Liver (tissue), 8 donors: ENCODE measurements at regions not wholly inside any gene's neighbourhood (a gene's known extent, or its start where the extent isn't known, plus 50 kb on each side); places are given as distances from the start of the nearest gene placed in this dataset.

Experiments used
- DNase-seq: peaks from one replicate; pipeline ENCODE4 v3.0.0-alpha.2; 2017; ENCODE audit warnings: low spot score
- H3K27ac ChIP-seq, 2 donors: one replicate each; pipeline ENCODE4 v1.7.0; 2013; ENCODE audit warnings: inconsistent platforms in 2 of 2, low read length in 2 of 2, control low read depth in 1 of 2, low read depth in 1 of 2, mild to moderate bottlenecking in 1 of 2
- H3K27me3 ChIP-seq, 4 donors: one replicate each; pipeline versions ENCODE4 v1.6.1 to v1.7.0; 2013; ENCODE audit warnings: low read length in 3 of 4, inconsistent platforms in 1 of 4, mild to moderate bottlenecking in 1 of 4, moderate library complexity in 1 of 4; ENCODE audit not compliant: control insufficient read depth in 4 of 4, insufficient read depth in 4 of 4
- H3K36me3 ChIP-seq, 4 donors: one replicate each; pipeline versions ENCODE4 v1.6.1 to v1.7.0; 2013; ENCODE audit warnings: low read length in 3 of 4, mild to moderate bottlenecking in 3 of 4, low read depth in 1 of 4, moderate library complexity in 1 of 4; ENCODE audit not compliant: control insufficient read depth in 4 of 4, insufficient read depth in 3 of 4
- H3K4me1 ChIP-seq, 4 donors: one replicate each; pipeline versions ENCODE4 v1.6.1 to v1.7.0; 2013; ENCODE audit warnings: low read length in 3 of 4, mild to moderate bottlenecking in 3 of 4, moderate library complexity in 1 of 4; ENCODE audit not compliant: control insufficient read depth in 4 of 4, insufficient read depth in 4 of 4
- H3K4me3 ChIP-seq, 3 donors: one replicate each; pipeline versions ENCODE4 v1.6.1 to v1.7.0; 2013; ENCODE audit warnings: low read length in 3 of 3, control low read depth in 1 of 3, low read depth in 1 of 3, mild to moderate bottlenecking in 1 of 3
- H3K9ac ChIP-seq, 2 donors: one replicate each; pipeline ENCODE4 v1.7.0; 2013; ENCODE audit warnings: low read length in 2 of 2, mild to moderate bottlenecking in 2 of 2, moderate library complexity in 2 of 2, control low read depth in 1 of 2, low read depth in 1 of 2
- H3K9me3 ChIP-seq, 4 donors: one replicate each; pipeline versions ENCODE4 v1.6.1 to v1.7.0; 2013; ENCODE audit warnings: low read length in 3 of 4; ENCODE audit not compliant: control insufficient read depth in 4 of 4
- CTCF ChIP-seq: fragments of 150-350 bp; IDR thresholded peaks from 2 replicates; pipeline ENCODE4 v1.5.1; 2017; ENCODE audit warnings: improper control_type of control experiment, low read depth, low read length; ENCODE audit not compliant: missing input control
- EGR1 ChIP-seq, 2 donors: IDR thresholded peaks; 2 replicates each; pipeline ENCODE4 v1.6.1; 2016 to 2018; ENCODE audit warnings: antibody characterized with exemption in 2 of 2, low read depth in 2 of 2
- FOXA1 ChIP-seq: IDR thresholded peaks from 2 replicates; pipeline ENCODE4 v1.6.1; 2016; ENCODE audit warnings: antibody characterized with exemption
- FOXA2 ChIP-seq: IDR thresholded peaks from 2 replicates; pipeline ENCODE4 v1.6.1; 2016; ENCODE audit warnings: antibody characterized with exemption
- GABPA ChIP-seq, 2 donors: IDR thresholded peaks in 1 of 2; conservative IDR thresholded peaks in 1 of 2; 2 replicates each; pipeline ENCODE4 v1.6.1; 2016; ENCODE audit warnings: antibody characterized with exemption in 2 of 2, mild to moderate bottlenecking in 1 of 2, moderate library complexity in 1 of 2
- HNF4A ChIP-seq, 2 donors: conservative IDR thresholded peaks; 2 replicates each; pipeline ENCODE4 v1.6.1; 2016; ENCODE audit warnings: antibody characterized with exemption in 2 of 2, mild to moderate bottlenecking in 2 of 2
- HNF4G ChIP-seq: IDR thresholded peaks from 2 replicates; pipeline ENCODE4 v1.6.1; 2016; ENCODE audit warnings: antibody characterized with exemption
- JUND ChIP-seq, 2 donors: IDR thresholded peaks; 2 replicates each; pipeline ENCODE4 v1.6.1; 2016; ENCODE audit warnings: antibody characterized with exemption in 2 of 2
- MAX ChIP-seq: IDR thresholded peaks from 2 replicates; pipeline ENCODE4 v1.6.1; 2016; ENCODE audit warnings: antibody characterized with exemption
- NR2F2 ChIP-seq: IDR thresholded peaks from 2 replicates; pipeline ENCODE4 v1.6.1; 2016; ENCODE audit warnings: antibody characterized with exemption
- RAD21 ChIP-seq, 2 donors: IDR thresholded peaks; 2 replicates each; pipeline ENCODE4 v1.6.1; 2016; ENCODE audit warnings: antibody characterized with exemption in 2 of 2, mild to moderate bottlenecking in 2 of 2
- RXRA ChIP-seq, 2 donors: IDR thresholded peaks; 2 replicates each; pipeline ENCODE4 v1.6.1; 2017 to 2018; ENCODE audit warnings: antibody characterized with exemption in 2 of 2, mild to moderate bottlenecking in 1 of 2
- SP1 ChIP-seq: IDR thresholded peaks from 2 replicates; pipeline ENCODE4 v1.6.1; 2018; ENCODE audit warnings: antibody characterized with exemption, mild to moderate bottlenecking
- TAF1 ChIP-seq: conservative IDR thresholded peaks from 2 replicates; pipeline ENCODE4 v1.6.1; 2016; ENCODE audit warnings: antibody characterized with exemption, mild to moderate bottlenecking
- YY1 ChIP-seq: IDR thresholded peaks from 2 replicates; pipeline ENCODE4 v1.6.1; 2016; ENCODE audit warnings: antibody characterized with exemption, mild to moderate bottlenecking
- WGBS: extraction: QIAGEN DNeasy Blood & Tissue Kit; methylation state at CpG from one replicate; pipeline ENCODE4 v1.1.7; 2013; 5-methylcytosine and 5-hydroxymethylcytosine counted together
- TF ChIP-seq, protein P1 (sequence below): IDR thresholded peaks from 2 replicates; pipeline ENCODE4 v1.6.1; 2016; ENCODE audit warnings: antibody characterized with exemption
- TF ChIP-seq, protein P2 (sequence below): IDR thresholded peaks from 2 replicates; pipeline ENCODE4 v1.6.1; 2016; ENCODE audit warnings: antibody characterized with exemption
- TF ChIP-seq, protein P3 (sequence below): IDR thresholded peaks from 2 replicates; pipeline ENCODE4 v1.6.1; 2016; ENCODE audit warnings: antibody characterized with exemption, mild to moderate bottlenecking
- donor health status: healthy.
- donor health status: healthy.
- donor health status: healthy.
- donor health status: healthy.
- donor health status: healthy.

DNA sequence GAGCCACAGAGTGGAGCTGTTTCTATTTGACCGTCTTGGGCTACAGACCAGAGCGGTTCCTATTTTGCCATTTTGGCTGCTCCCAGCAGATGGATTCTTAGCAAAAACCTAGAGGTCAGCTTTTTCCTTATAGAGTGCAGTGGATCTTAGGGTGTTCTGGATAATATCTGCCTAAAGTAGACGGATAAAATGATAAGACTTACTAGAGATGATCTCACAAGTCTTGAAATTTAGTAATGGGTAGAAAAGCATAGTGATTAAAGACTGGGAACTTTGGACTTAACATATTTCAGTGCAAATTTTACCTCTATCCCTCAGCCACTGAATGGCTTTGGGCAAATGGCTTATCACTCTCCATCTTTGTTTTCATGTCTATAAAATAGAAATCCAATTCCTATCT is 439.8 kb downstream of the ADGRL2 start:
- no peak for DNase-seq
- no peaks in the 10 kb centered on the region for H3K36me3 ChIP-seq
- H3K4me1 ChIP-seq = no peaks in the 10 kb centered on the region
- no peak for TF ChIP-seq YY1
- no peak for TF ChIP-seq JUND (IDR thresholded peaks at IDR 0.05)
- TF ChIP-seq, protein P1, sequence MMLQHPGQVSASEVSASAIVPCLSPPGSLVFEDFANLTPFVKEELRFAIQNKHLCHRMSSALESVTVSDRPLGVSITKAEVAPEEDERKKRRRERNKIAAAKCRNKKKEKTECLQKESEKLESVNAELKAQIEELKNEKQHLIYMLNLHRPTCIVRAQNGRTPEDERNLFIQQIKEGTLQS = no peak
- TF ChIP-seq HNF4G = no peak
- no peak for TF ChIP-seq CTCF
- no peak for TF ChIP-seq FOXA1
- TF ChIP-seq SP1 = no peak
- TF ChIP-seq RXRA (IDR thresholded peaks at IDR 0.05) = no peak
- TF ChIP-seq, protein P2, sequence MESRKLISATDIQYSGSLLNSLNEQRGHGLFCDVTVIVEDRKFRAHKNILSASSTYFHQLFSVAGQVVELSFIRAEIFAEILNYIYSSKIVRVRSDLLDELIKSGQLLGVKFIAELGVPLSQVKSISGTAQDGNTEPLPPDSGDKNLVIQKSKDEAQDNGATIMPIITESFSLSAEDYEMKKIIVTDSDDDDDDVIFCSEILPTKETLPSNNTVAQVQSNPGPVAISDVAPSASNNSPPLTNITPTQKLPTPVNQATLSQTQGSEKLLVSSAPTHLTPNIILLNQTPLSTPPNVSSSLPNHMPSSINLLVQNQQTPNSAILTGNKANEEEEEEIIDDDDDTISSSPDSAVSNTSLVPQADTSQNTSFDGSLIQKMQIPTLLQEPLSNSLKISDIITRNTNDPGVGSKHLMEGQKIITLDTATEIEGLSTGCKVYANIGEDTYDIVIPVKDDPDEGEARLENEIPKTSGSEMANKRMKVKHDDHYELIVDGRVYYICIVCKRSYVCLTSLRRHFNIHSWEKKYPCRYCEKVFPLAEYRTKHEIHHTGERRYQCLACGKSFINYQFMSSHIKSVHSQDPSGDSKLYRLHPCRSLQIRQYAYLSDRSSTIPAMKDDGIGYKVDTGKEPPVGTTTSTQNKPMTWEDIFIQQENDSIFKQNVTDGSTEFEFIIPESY = no peak
- TF ChIP-seq FOXA2 = no peak
- no peak for TF ChIP-seq MAX
- TF ChIP-seq, protein P3, sequence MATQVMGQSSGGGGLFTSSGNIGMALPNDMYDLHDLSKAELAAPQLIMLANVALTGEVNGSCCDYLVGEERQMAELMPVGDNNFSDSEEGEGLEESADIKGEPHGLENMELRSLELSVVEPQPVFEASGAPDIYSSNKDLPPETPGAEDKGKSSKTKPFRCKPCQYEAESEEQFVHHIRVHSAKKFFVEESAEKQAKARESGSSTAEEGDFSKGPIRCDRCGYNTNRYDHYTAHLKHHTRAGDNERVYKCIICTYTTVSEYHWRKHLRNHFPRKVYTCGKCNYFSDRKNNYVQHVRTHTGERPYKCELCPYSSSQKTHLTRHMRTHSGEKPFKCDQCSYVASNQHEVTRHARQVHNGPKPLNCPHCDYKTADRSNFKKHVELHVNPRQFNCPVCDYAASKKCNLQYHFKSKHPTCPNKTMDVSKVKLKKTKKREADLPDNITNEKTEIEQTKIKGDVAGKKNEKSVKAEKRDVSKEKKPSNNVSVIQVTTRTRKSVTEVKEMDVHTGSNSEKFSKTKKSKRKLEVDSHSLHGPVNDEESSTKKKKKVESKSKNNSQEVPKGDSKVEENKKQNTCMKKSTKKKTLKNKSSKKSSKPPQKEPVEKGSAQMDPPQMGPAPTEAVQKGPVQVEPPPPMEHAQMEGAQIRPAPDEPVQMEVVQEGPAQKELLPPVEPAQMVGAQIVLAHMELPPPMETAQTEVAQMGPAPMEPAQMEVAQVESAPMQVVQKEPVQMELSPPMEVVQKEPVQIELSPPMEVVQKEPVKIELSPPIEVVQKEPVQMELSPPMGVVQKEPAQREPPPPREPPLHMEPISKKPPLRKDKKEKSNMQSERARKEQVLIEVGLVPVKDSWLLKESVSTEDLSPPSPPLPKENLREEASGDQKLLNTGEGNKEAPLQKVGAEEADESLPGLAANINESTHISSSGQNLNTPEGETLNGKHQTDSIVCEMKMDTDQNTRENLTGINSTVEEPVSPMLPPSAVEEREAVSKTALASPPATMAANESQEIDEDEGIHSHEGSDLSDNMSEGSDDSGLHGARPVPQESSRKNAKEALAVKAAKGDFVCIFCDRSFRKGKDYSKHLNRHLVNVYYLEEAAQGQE = no peak
- no peak for TF ChIP-seq NR2F2
- TF ChIP-seq EGR1 (IDR thresholded peaks at IDR 0.05; ENCODE audit: low read depth in 2 of 2) = no peak
- no peak for TF ChIP-seq TAF1
- TF ChIP-seq RAD21 (IDR thresholded peaks at IDR 0.05) = no peak
- TF ChIP-seq HNF4A (conservative IDR thresholded peaks at IDR 0.05) = no peak
- TF ChIP-seq GABPA (IDR thresholded peaks at IDR 0.05 in 1 of 2, conservative IDR thresholded peaks at IDR 0.05 in 1 of 2) = no peak
- no peak overlapping the region for H3K4me3 ChIP-seq
- no peak overlapping the region for H3K9ac ChIP-seq
- peaks cover 0 to 3% (median under 1%) of the 10 kb centered on the region in 4 donors for H3K9me3 ChIP-seq
- 62% methylated on average over 3 of the region's 3 CpGs for WGBS
- no peak overlapping the region for H3K27ac ChIP-seq
- no peaks in the 10 kb centered on the region for H3K27me3 ChIP-seq
